ENCODE measurements at regions not wholly inside any gene's neighbourhood (a gene's known extent, or its start where the extent isn't known, plus 50 kb on each side); places are given as distances from the start of the nearest gene placed in this dataset.

- H3K27ac ChIP-seq (ENCODE audit: low read length), result peak overlapping the region; percentile 100
- no TSS peak for BruUV-seq (replicated peaks)
These were observed 50.0 kb upstream of the ABLIM1 start for GRCh38 chr10:114708084-114708483.

GRCh38 chr10:114708717-114709335 lies 50.8 kb upstream of the ABLIM1 start:
- H3K4me1 ChIP-seq (ENCODE audit: control insufficient read depth, insufficient read depth, low read length), result peaks cover 95% of the 10 kb centered on the region
- H3K9me3 ChIP-seq (ENCODE audit: control insufficient read depth, insufficient read depth, low read depth, low read length), result no peaks in the 10 kb centered on the region
- intact Hi-C loops (cut with micrococcal nuclease; ENCODE audit: unreplicated experiment), result loop anchor here (5.0 kb wide), 1 partner anchor 58 kb away; no protein-coding TSS in a partner anchor
- peak; percentile 89 for ATAC-seq
- H3K4me3 ChIP-seq (ENCODE audit: low read depth in 2 of 2, low read length in 2 of 2), result no peak overlapping the region
- H3K36me3 ChIP-seq (ENCODE audit: control insufficient read depth, insufficient read depth, low read length), result no peaks in the 10 kb centered on the region
- in situ Hi-C loops (cut with HindIII; ENCODE audit: low pct_unique_long_range_greater_than_20kb, low sequenced_read_pairs), result no loop called here
- peak; percentile 82 for DNase-seq (ENCODE audit: low read depth, low spot score)
- H3K27me3 ChIP-seq (ENCODE audit: control insufficient read depth, insufficient read depth, low read length), result no peaks in the 10 kb centered on the region
- peak overlapping the region; percentile 100 for H3K27ac ChIP-seq (ENCODE audit: low read length)
- TF ChIP-seq POLR2AphosphoS5 (IDR thresholded peaks at IDR 0.05; ENCODE audit: low read depth, low read length) (peak; percentile 91), SIN3A (IDR thresholded peaks at IDR 0.05; ENCODE audit: borderline replicate concordance, insufficient read depth, low read depth, low read length) (no peak), REST (IDR thresholded peaks at IDR 0.05; ENCODE audit: insufficient read depth in 1 of 2, low read depth in 2 of 2, low read length in 1 of 2) (peak in 1 of 2 experiments; percentile 45; a peak in 2 of 4 replicates)
- BruUV-seq (replicated peaks), result no TSS peak
- POLR2A ChIA-PET, result interaction anchor here (0.6 to 1.5 kb wide), 2 partner anchors 72 to 76 kb away, joined by 4 read pairs; no protein-coding TSS in a partner anchor
- CTCF ChIA-PET, result no interaction called here

More at GRCh38 chr10:114708084-114708483, 50.0 kb upstream of the ABLIM1 start:
- Histone ChIP-seq H3K27me3 (ENCODE audit: control insufficient read depth, insufficient read depth, low read length) (no peaks in the 10 kb centered on the region), H3K4me1 (ENCODE audit: control insufficient read depth, insufficient read depth, low read length) (peaks cover 95% of the 10 kb centered on the region), H3K36me3 (ENCODE audit: control insufficient read depth, insufficient read depth, low read length) (no peaks in the 10 kb centered on the region), H3K9me3 (ENCODE audit: control insufficient read depth, insufficient read depth, low read depth, low read length) (no peaks in the 10 kb centered on the region), H3K4me3 (ENCODE audit: low read depth in 2 of 2, low read length in 2 of 2) (no peak overlapping the region)
- TF ChIP-seq SIN3A (IDR thresholded peaks at IDR 0.05; ENCODE audit: borderline replicate concordance, insufficient read depth, low read depth, low read length) (no peak), POLR2AphosphoS5 (IDR thresholded peaks at IDR 0.05; ENCODE audit: low read depth, low read length) (no peak), REST (IDR thresholded peaks at IDR 0.05; ENCODE audit: insufficient read depth in 1 of 2, low read depth in 2 of 2, low read length in 1 of 2) (no peak), TCF7L2 (IDR thresholded peaks at IDR 0.05; ENCODE audit: low read depth, low read length) (no peak), CTCF (IDR thresholded peaks at IDR 0.05) (no peak)
- intact Hi-C loops (cut with micrococcal nuclease; ENCODE audit: unreplicated experiment), result loop anchor here (5.0 kb wide), 1 partner anchor 59 kb away; no protein-coding TSS in a partner anchor
- ChIA-PET CTCF (no interaction called here), POLR2A (interaction anchor here (1.5 kb wide), 1 partner anchor 76 kb away, joined by 4 read pairs; no protein-coding TSS in a partner anchor)
- ATAC-seq, result no peak
- no peak for DNase-seq (ENCODE audit: low read depth, low spot score)
- in situ Hi-C loops (cut with HindIII; ENCODE audit: low pct_unique_long_range_greater_than_20kb, low sequenced_read_pairs), result no loop called here
